AG10803 (cell line): ENCODE measurements at regions not wholly inside any gene's neighbourhood (a gene's known extent, or its start where the extent isn't known, plus 50 kb on each side); places are given as distances from the start of the nearest gene placed in this dataset.

ENCODE experiments used
- DNase-seq: peaks from one replicate; pipeline ENCODE4 v3.0.0; 2010; ENCODE audit warnings: low read depth
- H3K4me3 ChIP-seq: 2 replicates; pipeline ENCODE4 v1.5.1; 2011; ENCODE audit warnings: mild to moderate bottlenecking, low read length, control low read depth
- CTCF ChIP-seq: conservative IDR thresholded peaks from 2 replicates; pipeline ENCODE4 v1.5.1; 2011; ENCODE audit warnings: mild to moderate bottlenecking, low read length, control low read depth, inconsistent platforms

DNA sequence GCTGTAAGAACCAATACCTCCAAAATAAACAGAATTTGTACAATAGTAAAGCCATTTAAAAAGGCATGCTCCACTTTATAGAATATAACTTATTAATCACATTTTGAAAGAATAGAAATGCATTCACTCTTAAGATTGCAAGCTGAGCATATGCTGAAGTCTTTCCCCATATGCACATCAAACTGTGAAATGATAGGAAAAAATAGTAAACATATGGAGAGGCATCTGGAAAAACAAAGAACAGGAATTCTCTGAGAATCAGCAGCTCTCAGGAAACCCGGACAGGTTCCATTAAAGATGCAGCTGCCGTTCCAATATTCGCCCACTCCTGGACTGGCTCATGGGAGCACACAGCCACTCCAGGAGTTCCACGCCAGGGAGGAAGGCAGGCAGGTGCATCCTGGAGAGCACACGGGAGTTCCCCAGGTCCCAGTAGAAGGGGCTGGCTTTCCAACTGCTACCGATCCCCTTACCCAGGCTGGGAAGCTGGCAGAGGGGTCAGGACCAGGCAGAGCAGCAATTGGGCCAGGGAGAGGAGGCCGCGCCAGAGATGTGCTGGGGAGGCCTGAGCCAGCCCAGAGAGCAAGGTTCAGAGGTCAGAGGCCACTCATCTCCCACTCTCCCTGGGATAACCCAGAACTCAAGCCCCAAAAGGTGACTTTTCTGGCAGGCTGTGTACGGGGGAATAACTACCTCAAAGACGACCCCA, 111.1 kb downstream of the DLL1 start:
- TF ChIP-seq CTCF: no peak
- DNase-seq: no peak
- H3K4me3 ChIP-seq: no peak overlapping the region

GRCh38 chr6:170178561-170179477, 112.1 kb downstream of the DLL1 start:
- TF ChIP-seq CTCF: no peak
- DNase-seq: peak; percentile 89

DNA sequence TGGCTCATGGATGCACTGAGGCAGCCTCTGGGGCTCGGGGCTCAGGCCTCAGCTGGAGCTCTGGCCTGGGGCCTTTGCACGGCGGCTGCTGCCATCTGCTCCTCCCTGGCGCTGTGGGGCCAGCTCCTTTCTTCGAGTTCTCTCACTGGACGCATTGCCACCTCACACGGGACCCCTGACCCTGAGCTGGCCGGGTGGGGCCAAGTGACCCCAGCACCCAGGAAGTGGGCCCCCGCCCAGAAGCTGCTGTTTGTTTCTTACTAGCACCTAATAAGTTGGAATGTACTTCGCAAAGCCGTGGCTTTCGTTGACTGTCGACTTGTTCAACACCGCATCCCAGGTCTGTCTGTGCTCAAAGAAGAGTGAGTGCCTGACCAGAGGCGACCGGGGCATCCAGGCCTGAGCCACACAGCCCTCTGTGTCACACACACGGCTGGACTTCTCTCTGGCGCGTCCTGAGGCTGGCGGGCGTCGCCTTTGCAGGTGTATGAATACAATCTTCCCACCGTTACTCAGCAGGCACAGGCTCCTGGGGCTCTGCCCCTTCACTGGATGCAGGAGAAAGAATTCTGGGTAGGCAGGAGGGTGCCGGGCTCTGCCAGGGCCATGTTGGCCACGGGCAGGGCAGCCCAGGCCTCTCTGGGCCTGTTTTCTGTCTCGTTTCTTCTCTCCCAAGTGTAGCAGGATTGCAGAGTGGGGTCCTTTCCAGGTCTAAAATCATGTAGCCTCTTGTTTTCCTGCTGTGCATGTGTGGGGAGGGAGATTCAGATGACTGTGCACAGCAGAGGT, 112.9 kb downstream of the DLL1 start:
- H3K4me3 ChIP-seq: no peak overlapping the region
- no peak for DNase-seq
- TF ChIP-seq CTCF: no peak

More at GRCh38 chr6:170178561-170179477, 112.1 kb downstream of the DLL1 start:
- H3K4me3 ChIP-seq: no peak overlapping the region

GRCh38 chr6:170176898-170177771, 113.7 kb downstream of the DLL1 start:
- no peak overlapping the region for H3K4me3 ChIP-seq
- DNase-seq: no peak

GRCh38 chr6:170176136-170176897, 114.6 kb downstream of the DLL1 start:
- no peak for DNase-seq
- no peak for TF ChIP-seq CTCF
- H3K4me3 ChIP-seq: no peak overlapping the region

More at GRCh38 chr6:170176898-170177771, 113.7 kb downstream of the DLL1 start:
- no peak for TF ChIP-seq CTCF
